ENCODE measurements at regions not wholly inside any gene's neighbourhood (a gene's known extent, or its start where the extent isn't known, plus 50 kb on each side); places are given as distances from the start of the nearest gene placed in this dataset.

GRCh38 chr11:128125723-128126122 lies 461.6 kb downstream of the ETS1 start:
- no peak for TF ChIP-seq EZH2 (IDR thresholded peaks at IDR 0.05; ENCODE audit: borderline replicate concordance, insufficient read depth, low read depth, low read length, poor library complexity, severe bottlenecking)
- no peak for TF ChIP-seq CTCF (IDR thresholded peaks at IDR 0.05)

All from B cell (primary cell).